Natural killer cell (primary cell): ENCODE measurements at regions not wholly inside any gene's neighbourhood (a gene's known extent, or its start where the extent isn't known, plus 50 kb on each side); places are given as distances from the start of the nearest gene placed in this dataset.

Experiments
- ATAC-seq, 3 donors: fragments of 150-1000 bp in 2 of 3; fragments of 200-7000 bp in 1 of 3; cut with Tn5 transposase; 1 replicate in 1 of 3; 2 replicates in 2 of 3; pipeline ENCODE4 v1.10.0; 2021; ENCODE audit warnings: mild to moderate bottlenecking in 2 of 3, moderate library complexity in 2 of 3
- DNase-seq, 2 donors: peaks; one replicate each; pipeline versions ENCODE4 v3.0.0 to v3.0.0-alpha.2; 2013 to 2021; ENCODE audit warnings: mixed read lengths in 1 of 2
- H3K27ac ChIP-seq: one replicate; pipeline ENCODE4 v1.5.1; 2013; ENCODE audit warnings: mild to moderate bottlenecking, low read length
- H3K27me3 ChIP-seq: one replicate; pipeline ENCODE4 v1.6.1; 2013; ENCODE audit warnings: low read length; ENCODE audit not compliant: control insufficient read depth, insufficient read depth
- H3K36me3 ChIP-seq: one replicate; pipeline ENCODE4 v1.6.1; 2013; ENCODE audit warnings: low read length; ENCODE audit not compliant: control insufficient read depth, insufficient read depth
- H3K4me1 ChIP-seq: one replicate; pipeline ENCODE4 v1.6.1; 2013; ENCODE audit warnings: low read length; ENCODE audit not compliant: control insufficient read depth, insufficient read depth
- H3K4me3 ChIP-seq: one replicate; pipeline ENCODE4 v1.5.1; 2013; ENCODE audit warnings: low read length
- H3K9me3 ChIP-seq: one replicate; pipeline ENCODE4 v1.6.1; 2013; ENCODE audit warnings: low read length; ENCODE audit not compliant: control insufficient read depth, insufficient read depth
- H3K27ac Mint-ChIP-seq, 2 donors: one replicate each; pipeline ENCODE4 v1.8.0; 2022; ENCODE audit warnings: mild to moderate bottlenecking in 2 of 2, mixed read lengths in 2 of 2, moderate library complexity in 1 of 2
- H3K27me3 Mint-ChIP-seq, 2 donors: one replicate each; pipeline ENCODE4 v1.8.0; 2022; ENCODE audit warnings: low read depth in 2 of 2, mixed read lengths in 2 of 2
- H3K36me3 Mint-ChIP-seq: one replicate; pipeline ENCODE4 v1.8.0; 2022; ENCODE audit warnings: mixed read lengths
- H3K4me1 Mint-ChIP-seq, 2 donors: one replicate each; pipeline ENCODE4 v1.8.0; 2022; ENCODE audit warnings: mixed read lengths in 2 of 2
- H3K4me3 Mint-ChIP-seq: one replicate; pipeline ENCODE4 v1.8.0; 2022; ENCODE audit warnings: mild to moderate bottlenecking, moderate library complexity, mixed read lengths
- H3K9me3 Mint-ChIP-seq, 2 donors: one replicate each; pipeline ENCODE4 v1.8.0; 2022; ENCODE audit warnings: mixed read lengths in 2 of 2
- CTCF ChIP-seq: fragments of 200-600 bp; IDR thresholded peaks from one replicate; pipeline ENCODE4 v1.8.0; 2022; ENCODE audit warnings: antibody characterized with exemption
- WGBS: methylation state at CpG from one replicate; pipeline ENCODE4 v1.1.7; 2013; ENCODE audit warnings: missing lambda C conversion rate; ENCODE audit not compliant: insufficient coverage; 5-methylcytosine and 5-hydroxymethylcytosine counted together
- intact Hi-C: fragments of 100-400 bp; cut with micrococcal nuclease; formaldehyde crosslinking; loops from one replicate; pipeline ENCODE4 v1.14.2; 2022

- TF ChIP-seq CTCF: no peak
- Mint-ChIP-seq H3K4me1 (no peaks in the 10 kb centered on the region), H3K36me3 (no peaks in the 10 kb centered on the region), H3K27ac (no peak overlapping the region), H3K27me3 (peaks cover 0 to 3% of the 10 kb centered on the region in 2 donors), H3K9me3 (no peaks in the 10 kb centered on the region), H3K4me3 (no peak overlapping the region)
- ATAC-seq (no peak), DNase-seq (no peak)
- no peaks in the 10 kb centered on the region for H3K36me3 ChIP-seq
- no peak overlapping the region for H3K27ac ChIP-seq
- H3K4me1 ChIP-seq: no peaks in the 10 kb centered on the region
- H3K9me3 ChIP-seq: no peaks in the 10 kb centered on the region
- H3K4me3 ChIP-seq: no peak overlapping the region
- WGBS: 71% methylated on average over 2 of the region's 2 CpGs
- H3K27me3 ChIP-seq: no peaks in the 10 kb centered on the region
- intact Hi-C loops: no loop called here
Measured at GRCh38 chr2:221034026-221034701, 537.9 kb downstream of the EPHA4 start.

GRCh38 chr2:221034973-221035372 is 537.1 kb downstream of the EPHA4 start:
- Mint-ChIP-seq H3K9me3 (no peaks in the 10 kb centered on the region), H3K4me1 (no peaks in the 10 kb centered on the region), H3K4me3 (no peak overlapping the region), H3K36me3 (no peaks in the 10 kb centered on the region), H3K27ac (no peak overlapping the region), H3K27me3 (peaks cover 0 to 3% of the 10 kb centered on the region in 2 donors)
- Histone ChIP-seq H3K27me3 (no peaks in the 10 kb centered on the region), H3K4me1 (no peaks in the 10 kb centered on the region), H3K4me3 (no peak overlapping the region), H3K27ac (no peak overlapping the region), H3K9me3 (no peaks in the 10 kb centered on the region), H3K36me3 (no peaks in the 10 kb centered on the region)
- no peak for DNase-seq
- intact Hi-C loops: no loop called here
- no peak for TF ChIP-seq CTCF
- no peak for ATAC-seq
- WGBS: 96% methylated on average over 4 of the region's 4 CpGs

GRCh38 chr2:221042926-221043325 is 529.2 kb downstream of the EPHA4 start:
- no peak overlapping the region for H3K4me3 Mint-ChIP-seq
- Histone ChIP-seq H3K27me3 (no peaks in the 10 kb centered on the region), H3K4me3 (no peak overlapping the region), H3K4me1 (no peaks in the 10 kb centered on the region), H3K36me3 (no peaks in the 10 kb centered on the region), H3K27ac (no peak overlapping the region), H3K9me3 (no peaks in the 10 kb centered on the region)
- WGBS: 94% methylated on average over 4 of the region's 6 CpGs
- intact Hi-C loops: no loop called here
- ATAC-seq (no peak), DNase-seq (no peak)
- H3K36me3 Mint-ChIP-seq: no peaks in the 10 kb centered on the region
- no peaks in the 10 kb centered on the region for H3K9me3 Mint-ChIP-seq
- peaks cover 0 to 4% of the 10 kb centered on the region in 2 donors for H3K27me3 Mint-ChIP-seq
- no peaks in the 10 kb centered on the region for H3K4me1 Mint-ChIP-seq
- TF ChIP-seq CTCF: no peak
- H3K27ac Mint-ChIP-seq: no peak overlapping the region

GRCh38 chr2:221044781-221045180 is 527.3 kb downstream of the EPHA4 start:
- H3K27me3 ChIP-seq: no peaks in the 10 kb centered on the region
- Mint-ChIP-seq H3K27me3 (peaks cover 0 to 4% of the 10 kb centered on the region in 2 donors), H3K27ac (no peak overlapping the region), H3K36me3 (no peaks in the 10 kb centered on the region), H3K4me3 (no peak overlapping the region), H3K4me1 (no peaks in the 10 kb centered on the region), H3K9me3 (no peaks in the 10 kb centered on the region)
- H3K4me1 ChIP-seq: no peaks in the 10 kb centered on the region
- WGBS: 91% methylated on average over 5 of the region's 5 CpGs
- H3K36me3 ChIP-seq: no peaks in the 10 kb centered on the region
- no peak overlapping the region for H3K4me3 ChIP-seq
- intact Hi-C loops: no loop called here
- ATAC-seq: no peak
- no peak for DNase-seq
- no peak for TF ChIP-seq CTCF
- no peaks in the 10 kb centered on the region for H3K9me3 ChIP-seq
- no peak overlapping the region for H3K27ac ChIP-seq
